Aorta (tissue), 5 donors: ENCODE measurements at regions not wholly inside any gene's neighbourhood (a gene's known extent, or its start where the extent isn't known, plus 50 kb on each side); places are given as distances from the start of the nearest gene placed in this dataset.

Source experiments
- ATAC-seq: fragments of 200-7000 bp; cut with Tn5 transposase; one replicate; pipeline ENCODE4 v1.9.1; 2022; ENCODE audit warnings: moderate library complexity; ENCODE audit not compliant: low FRiP score
- DNase-seq, 2 donors: peaks; one replicate each; pipeline ENCODE4 v3.0.0-alpha.2; 2020
- H3K27ac ChIP-seq, 2 donors: one replicate each; pipeline ENCODE4 v1.5.1; 2013; ENCODE audit warnings: low read length in 2 of 2, mild to moderate bottlenecking in 2 of 2, moderate library complexity in 2 of 2, control low read depth in 1 of 2, inconsistent platforms in 1 of 2, low read depth in 1 of 2
- H3K27me3 ChIP-seq, 2 donors: one replicate each; pipeline ENCODE4 v1.6.1; 2013; ENCODE audit warnings: control low read depth in 1 of 2, low read length in 1 of 2, mild to moderate bottlenecking in 1 of 2, moderate library complexity in 1 of 2; ENCODE audit not compliant: insufficient read depth in 2 of 2, control insufficient read depth in 1 of 2
- H3K36me3 ChIP-seq, 2 donors: one replicate each; pipeline ENCODE4 v1.6.1; 2013; ENCODE audit warnings: control low read depth in 1 of 2, low read length in 1 of 2, mild to moderate bottlenecking in 1 of 2; ENCODE audit not compliant: insufficient read depth in 2 of 2, control insufficient read depth in 1 of 2
- H3K4me1 ChIP-seq, 2 donors: one replicate each; pipeline ENCODE4 v1.6.1; 2013; ENCODE audit warnings: low read length in 2 of 2, control low read depth in 1 of 2, mild to moderate bottlenecking in 1 of 2, moderate library complexity in 1 of 2; ENCODE audit not compliant: insufficient read depth in 2 of 2, control insufficient read depth in 1 of 2
- H3K4me3 ChIP-seq, 2 donors: one replicate each; pipeline ENCODE4 v1.5.1; 2013; ENCODE audit warnings: low read length in 2 of 2, control low read depth in 1 of 2, mild to moderate bottlenecking in 1 of 2
- H3K9me3 ChIP-seq: one replicate; pipeline ENCODE4 v1.6.1; 2013; ENCODE audit warnings: mild to moderate bottlenecking, low read length; ENCODE audit not compliant: control insufficient read depth
- WGBS, 2 donors: extraction: QIAGEN DNeasy Blood & Tissue Kit; methylation state at CpG; one replicate each; pipeline ENCODE4 v1.1.7; 2013; 5-methylcytosine and 5-hydroxymethylcytosine counted together
- intact Hi-C, 2 donors: fragments of 100-400 bp; cut with DNase I; formaldehyde crosslinking; loops; one replicate each; pipeline versions ENCODE4 v1.14.2 to v1.15.0; 2022
- donor health status: healthy with polysubstance abuse.
- donor health status: Bipolar disorder and iron deficiency.
- donor health status: DM: no; HTN: no; CAD: no.
- donor health status: DM: no; HTN: no; CAD: no.
- donor health status: DM: yes; HTN: yes; CAD: no.

GRCh38 chr2:5913711-5914395, 221.7 kb downstream of the SOX11 start:
- H3K27me3 ChIP-seq: no peaks in the 10 kb centered on the region
- H3K27ac ChIP-seq: no peak overlapping the region
- ATAC-seq: no peak
- no peaks in the 10 kb centered on the region for H3K36me3 ChIP-seq
- H3K4me3 ChIP-seq: no peak overlapping the region
- 89 to 91% methylated on average over 9 of the region's 9 CpGs for WGBS, 2 donors
- no peaks in the 10 kb centered on the region for H3K4me1 ChIP-seq
- intact Hi-C loops: no loop called here
- no peaks in the 10 kb centered on the region for H3K9me3 ChIP-seq
- DNase-seq: no peak

- no peak overlapping the region for H3K27ac ChIP-seq
- H3K9me3 ChIP-seq: no peaks in the 10 kb centered on the region
- H3K36me3 ChIP-seq: no peaks in the 10 kb centered on the region
- no peaks in the 10 kb centered on the region for H3K4me1 ChIP-seq
- no peak overlapping the region for H3K4me3 ChIP-seq
- WGBS, 2 donors: 6 to 12% methylated on average over 7 of the region's 7 CpGs
- DNase-seq (peak in 1 of 2 donors; percentile 70), ATAC-seq (peak; percentile 38)
- no peaks in the 10 kb centered on the region for H3K27me3 ChIP-seq
- intact Hi-C loops: no loop called here
Measured at GRCh38 chr2:5914811-5915611, 222.8 kb downstream of the SOX11 start.

- intact Hi-C loops: no loop called here
Measured at GRCh38 chr2:5915881-5916310, 223.7 kb downstream of the SOX11 start.

GRCh38 chr2:5921081-5921642, 229.0 kb downstream of the SOX11 start:
- no peak for DNase-seq
- WGBS, 2 donors: 51 to 55% methylated on average over 8 of the region's 8 CpGs
- Histone ChIP-seq H3K36me3 (no peaks in the 10 kb centered on the region), H3K4me3 (no peak overlapping the region), H3K27me3 (no peaks in the 10 kb centered on the region), H3K27ac (no peak overlapping the region), H3K9me3 (peaks cover 2% of the 10 kb centered on the region), H3K4me1 (no peaks in the 10 kb centered on the region)
- no peak for ATAC-seq
- intact Hi-C loops: no loop called here

More at GRCh38 chr2:5915881-5916310, 223.7 kb downstream of the SOX11 start:
- Histone ChIP-seq H3K27me3 (no peaks in the 10 kb centered on the region), H3K9me3 (no peaks in the 10 kb centered on the region), H3K36me3 (no peaks in the 10 kb centered on the region), H3K27ac (no peak overlapping the region), H3K4me3 (no peak overlapping the region), H3K4me1 (no peaks in the 10 kb centered on the region)
- WGBS, 2 donors: 67 to 79% methylated on average over 4 of the region's 4 CpGs
- no peak for DNase-seq
- no peak for ATAC-seq

- peaks cover 2% of the 10 kb centered on the region for H3K9me3 ChIP-seq
- no peaks in the 10 kb centered on the region for H3K27me3 ChIP-seq
- no peak overlapping the region for H3K27ac ChIP-seq
- DNase-seq: no peak
- no peaks in the 10 kb centered on the region for H3K4me1 ChIP-seq
- no peak overlapping the region for H3K4me3 ChIP-seq
- no peak for ATAC-seq
- intact Hi-C loops: no loop called here
- no peaks in the 10 kb centered on the region for H3K36me3 ChIP-seq
- WGBS, 2 donors: 86 to 88% methylated on average over 12 of the region's 12 CpGs
Measured at GRCh38 chr2:5923957-5924945, 232.1 kb downstream of the SOX11 start.

- no peaks in the 10 kb centered on the region for H3K36me3 ChIP-seq
- no peak overlapping the region for H3K4me3 ChIP-seq
- no peak for DNase-seq
- no peak overlapping the region for H3K27ac ChIP-seq
- peaks cover 2% of the 10 kb centered on the region for H3K9me3 ChIP-seq
- WGBS, 2 donors: 72 to 77% methylated on average over 4 of the region's 4 CpGs
- H3K27me3 ChIP-seq: no peaks in the 10 kb centered on the region
- intact Hi-C loops: no loop called here
- H3K4me1 ChIP-seq: no peaks in the 10 kb centered on the region
- ATAC-seq: no peak
Measured at GRCh38 chr2:5925604-5926003, 233.4 kb downstream of the SOX11 start.

GRCh38 chr2:5926871-5927512, 234.8 kb downstream of the SOX11 start:
- no peak overlapping the region for H3K4me3 ChIP-seq
- H3K27me3 ChIP-seq: no peaks in the 10 kb centered on the region
- WGBS, 2 donors: 29 to 42% methylated on average over 6 of the region's 6 CpGs
- ATAC-seq (no peak), DNase-seq (no peak)
- intact Hi-C loops: no loop called here
- H3K27ac ChIP-seq: no peak overlapping the region
- no peaks in the 10 kb centered on the region for H3K4me1 ChIP-seq
- peaks cover 2% of the 10 kb centered on the region for H3K9me3 ChIP-seq
- no peaks in the 10 kb centered on the region for H3K36me3 ChIP-seq
